ENCODE measurements at regions not wholly inside any gene's neighbourhood (a gene's known extent, or its start where the extent isn't known, plus 50 kb on each side); places are given as distances from the start of the nearest gene placed in this dataset.
A peak's percentile ranks its signal among the peaks of the same experiment; 100 is the strongest.
"Not testable (repeated sequence)": the region's sequence is repeated elsewhere in the genome, so short reads cannot be mapped to it uniquely, and the experiment has no call there.

- in situ Hi-C loops (cut with MboI; ENCODE audit: low pct_unique_long_range_greater_than_20kb, low sequenced_read_pairs), result no loop called here
- peak; percentile 96 for DNase-seq
These were observed 164.0 kb downstream of the MINAR1 start for GRCh38 chr15:79595995-79596622.

- in situ Hi-C loops (cut with MboI; ENCODE audit: low pct_unique_long_range_greater_than_20kb, low sequenced_read_pairs), result no loop called here
- no peak for DNase-seq
These were observed 166.5 kb downstream of the MINAR1 start for GRCh38 chr15:79598639-79599038.

GRCh38 chr15:79601405-79602086, 169.4 kb downstream of the MINAR1 start:
- in situ Hi-C loops (cut with MboI; ENCODE audit: low pct_unique_long_range_greater_than_20kb, low sequenced_read_pairs), result no loop called here
- DNase-seq, result no peak

GRCh38 chr15:79602180-79602579, 170.0 kb downstream of the MINAR1 start:
- DNase-seq, result no peak
- in situ Hi-C loops (cut with MboI; ENCODE audit: low pct_unique_long_range_greater_than_20kb, low sequenced_read_pairs), result no loop called here

- in situ Hi-C loops (cut with MboI; ENCODE audit: low pct_unique_long_range_greater_than_20kb, low sequenced_read_pairs), result no loop called here
- DNase-seq, result no peak
These were observed 170.6 kb downstream of the MINAR1 start for GRCh38 chr15:79602731-79603130.

- in situ Hi-C loops (cut with MboI; ENCODE audit: low pct_unique_long_range_greater_than_20kb, low sequenced_read_pairs), result no loop called here
These were observed 174.8 kb downstream of the MINAR1 start for GRCh38 chr15:79606831-79607355.

GRCh38 chr15:79608066-79608864, 176.1 kb downstream of the MINAR1 start:
- in situ Hi-C loops (cut with MboI; ENCODE audit: low pct_unique_long_range_greater_than_20kb, low sequenced_read_pairs), result no loop called here
- no peak for DNase-seq

More at GRCh38 chr15:79606831-79607355, 174.8 kb downstream of the MINAR1 start:
- DNase-seq, result no peak

GRCh38 chr15:79609506-79609905, 177.4 kb downstream of the MINAR1 start:
- DNase-seq, result no peak
- in situ Hi-C loops (cut with MboI; ENCODE audit: low pct_unique_long_range_greater_than_20kb, low sequenced_read_pairs), result no loop called here

GRCh38 chr15:79610021-79610420, 177.9 kb downstream of the MINAR1 start:
- in situ Hi-C loops (cut with MboI; ENCODE audit: low pct_unique_long_range_greater_than_20kb, low sequenced_read_pairs), result no loop called here
- no peak for DNase-seq

GRCh38 chr15:79615754-79616153, 183.6 kb downstream of the MINAR1 start:
- in situ Hi-C loops (cut with MboI; ENCODE audit: low pct_unique_long_range_greater_than_20kb, low sequenced_read_pairs), result no loop called here

GRCh38 chr15:79617071-79617470, 184.9 kb downstream of the MINAR1 start:
- in situ Hi-C loops (cut with MboI; ENCODE audit: low pct_unique_long_range_greater_than_20kb, low sequenced_read_pairs), result no loop called here
- no peak for DNase-seq

More at GRCh38 chr15:79615754-79616153, 183.6 kb downstream of the MINAR1 start:
- no peak for DNase-seq

- in situ Hi-C loops (cut with MboI; ENCODE audit: low pct_unique_long_range_greater_than_20kb, low sequenced_read_pairs), result no loop called here
- no peak for DNase-seq
These were observed 188.1 kb downstream of the MINAR1 start for GRCh38 chr15:79620112-79620857.

GRCh38 chr15:79621805-79622204, 189.7 kb downstream of the MINAR1 start:
- in situ Hi-C loops (cut with MboI; ENCODE audit: low pct_unique_long_range_greater_than_20kb, low sequenced_read_pairs); DNase-seq: not testable (repeated sequence)

- DNase-seq, result no peak
- in situ Hi-C loops (cut with MboI; ENCODE audit: low pct_unique_long_range_greater_than_20kb, low sequenced_read_pairs), result no loop called here
These were observed 191.4 kb downstream of the MINAR1 start for GRCh38 chr15:79623488-79623887.

GRCh38 chr15:79629687-79630086, 197.6 kb downstream of the MINAR1 start:
- in situ Hi-C loops (cut with MboI; ENCODE audit: low pct_unique_long_range_greater_than_20kb, low sequenced_read_pairs), result no loop called here
- no peak for DNase-seq

- DNase-seq, result no peak
- in situ Hi-C loops (cut with MboI; ENCODE audit: low pct_unique_long_range_greater_than_20kb, low sequenced_read_pairs), result no loop called here
These were observed 200.3 kb downstream of the MINAR1 start for GRCh38 chr15:79632457-79632856.

- in situ Hi-C loops (cut with MboI; ENCODE audit: low pct_unique_long_range_greater_than_20kb, low sequenced_read_pairs), result no loop called here
These were observed 203.1 kb downstream of the MINAR1 start for GRCh38 chr15:79635149-79635771.

GRCh38 chr15:79635897-79636561, 203.9 kb downstream of the MINAR1 start:
- DNase-seq, result no peak
- in situ Hi-C loops (cut with MboI; ENCODE audit: low pct_unique_long_range_greater_than_20kb, low sequenced_read_pairs), result no loop called here

More at GRCh38 chr15:79635149-79635771, 203.1 kb downstream of the MINAR1 start:
- no peak for DNase-seq
